ENCODE measurements at regions not wholly inside any gene's neighbourhood (a gene's known extent, or its start where the extent isn't known, plus 50 kb on each side); places are given as distances from the start of the nearest gene placed in this dataset.

DNA sequence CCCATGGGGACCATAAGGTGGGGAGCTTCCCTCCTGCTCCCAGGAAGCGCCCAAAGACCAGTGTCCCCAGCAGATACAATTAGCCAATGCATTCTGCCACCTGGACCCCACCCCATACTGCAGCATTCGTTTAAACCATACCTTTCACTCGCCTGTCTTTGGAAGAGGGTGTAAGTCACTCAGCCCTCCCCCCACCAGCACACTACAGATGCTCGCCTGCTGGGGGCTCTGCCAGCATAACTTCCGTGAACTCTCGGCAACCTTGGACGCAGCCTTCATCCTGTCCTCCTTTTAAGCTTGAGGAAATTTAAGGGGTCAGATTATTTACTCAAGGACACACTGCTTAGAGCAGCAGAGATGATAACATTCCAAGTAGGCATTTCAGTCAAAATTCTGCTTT, 94.4 kb upstream of the NAA20 start:
- no peaks in the 10 kb centered on the region for H3K9me3 ChIP-seq (ENCODE audit: low read length)
- POLR2A ChIA-PET, result interaction anchor here (1.1 kb wide), 1 partner anchor 42 kb away, joined by 3 read pairs; no protein-coding TSS in a partner anchor
- H3K4me3 ChIP-seq (replicated peaks in 1 of 3; ENCODE audit: insufficient read depth in 1 of 3, low read depth in 2 of 3, low read length in 3 of 3), result no peak overlapping the region
- no peaks in the 10 kb centered on the region for H3K27me3 ChIP-seq (ENCODE audit: control insufficient read depth in 1 of 2, insufficient read depth in 2 of 2, low read length in 2 of 2)
- WGBS (ENCODE audit: low lambda C conversion rate), result 77% methylated on average over 7 of the region's 7 CpGs
- no peak overlapping the region for H2AFZ ChIP-seq (ENCODE audit: low read length)
- CTCF ChIA-PET (ENCODE audit: low intra/inter-chr PET ratio, low total read pairs), result no interaction called here
- H4K20me1 ChIP-seq (ENCODE audit: insufficient read depth, low read length), result no peaks in the 10 kb centered on the region
- ATAC-seq, result no peak
- H3K79me2 ChIP-seq (ENCODE audit: insufficient read depth, low read length), result no peaks in the 10 kb centered on the region
- DNase-seq (ENCODE audit: low spot score), result no peak
- no peak overlapping the region for H3K4me2 ChIP-seq (ENCODE audit: low read depth, low read length)
- H3K36me3 ChIP-seq (replicated peaks in 1 of 2; ENCODE audit: control insufficient read depth in 1 of 2, insufficient read depth in 2 of 2, low read length in 2 of 2), result no peaks in the 10 kb centered on the region
- TF ChIP-seq ZMYM3 (CRISPR knock-in tag; IDR thresholded peaks at IDR 0.05) (no peak), TAF1 (CRISPR knock-in tag; IDR thresholded peaks at IDR 0.05) (no peak), MIER2 (CRISPR knock-in tag; IDR thresholded peaks at IDR 0.05) (no peak), AHR (CRISPR knock-in tag; IDR thresholded peaks at IDR 0.05) (no peak), NFE2L1 (CRISPR knock-in tag; IDR thresholded peaks at IDR 0.05; ENCODE audit: borderline replicate concordance) (0 out of 2 replicates have a peak, but pooled peaks have one; percentile 42), ZNF20 (CRISPR knock-in tag; IDR thresholded peaks at IDR 0.05) (no peak), ZNF530 (CRISPR knock-in tag; IDR thresholded peaks at IDR 0.05; ENCODE audit: low read depth) (no peak)
- in situ Hi-C loops (cut with HindIII; ENCODE audit: extremely low pct_ligation_motif_present, low pct_unique_long_range_greater_than_20kb) (no loop called here), intact Hi-C loops (cut with micrococcal nuclease; ENCODE audit: unreplicated experiment) (no loop called here)
- no peak overlapping the region for H3K9ac ChIP-seq (ENCODE audit: insufficient read depth, low read depth, low read length)
- no peak overlapping the region for H3K27ac ChIP-seq (ENCODE audit: extremely low read length, insufficient read depth, low read length)
- no TSS peak for BruUV-seq (replicated peaks)
- FAIRE-seq, result no peak
- peaks cover 42% of the 10 kb centered on the region for H3K4me1 ChIP-seq (ENCODE audit: insufficient read depth, low read length)

DNA sequence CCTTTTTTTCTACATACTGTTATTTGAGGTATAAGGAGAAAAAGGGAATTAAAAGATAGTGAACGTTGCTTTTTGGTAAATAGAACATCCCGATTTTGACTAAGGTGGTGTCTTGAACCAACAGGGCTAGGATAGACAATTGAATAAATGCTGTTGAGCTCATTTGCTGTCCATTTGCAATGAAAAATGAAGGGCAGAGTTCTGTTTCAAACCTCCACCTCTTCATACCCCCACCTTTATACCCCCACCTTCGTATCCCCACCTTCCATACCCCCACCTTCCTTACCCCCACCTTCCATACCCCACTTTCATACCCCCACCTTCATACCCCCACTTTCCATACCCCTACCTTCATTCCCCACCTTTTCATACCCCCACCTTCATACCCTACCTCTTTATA, 93.4 kb upstream of the NAA20 start:
- CTCF ChIA-PET (ENCODE audit: low intra/inter-chr PET ratio, low total read pairs), result no interaction called here
- no peaks in the 10 kb centered on the region for H3K36me3 ChIP-seq (replicated peaks in 1 of 2; ENCODE audit: control insufficient read depth in 1 of 2, insufficient read depth in 2 of 2, low read length in 2 of 2)
- intact Hi-C loops (cut with micrococcal nuclease; ENCODE audit: unreplicated experiment), result no loop called here
- TF ChIP-seq ZNF839 (CRISPR knock-in tag; IDR thresholded peaks at IDR 0.05; ENCODE audit: borderline replicate concordance) (no peak), PCBP2 (optimal IDR thresholded peaks at IDR 0.05; ENCODE audit: low read depth, low read length, poor library complexity, severe bottlenecking) (peak; percentile 74), HNF4G (IDR thresholded peaks at IDR 0.05; ENCODE audit: borderline replicate concordance, low read depth, low read length) (no peak), HNF4G (CRISPR knock-in tag; IDR thresholded peaks at IDR 0.05; ENCODE audit: borderline replicate concordance, low read depth) (no peak), ZNF354B (CRISPR knock-in tag; IDR thresholded peaks at IDR 0.05) (no peak), ZBTB1 (CRISPR knock-in tag; IDR thresholded peaks at IDR 0.05; ENCODE audit: borderline replicate concordance) (no peak), MLLT10 (CRISPR knock-in tag; IDR thresholded peaks at IDR 0.05) (no peak)
- TF ChIP-seq, protein P1, sequence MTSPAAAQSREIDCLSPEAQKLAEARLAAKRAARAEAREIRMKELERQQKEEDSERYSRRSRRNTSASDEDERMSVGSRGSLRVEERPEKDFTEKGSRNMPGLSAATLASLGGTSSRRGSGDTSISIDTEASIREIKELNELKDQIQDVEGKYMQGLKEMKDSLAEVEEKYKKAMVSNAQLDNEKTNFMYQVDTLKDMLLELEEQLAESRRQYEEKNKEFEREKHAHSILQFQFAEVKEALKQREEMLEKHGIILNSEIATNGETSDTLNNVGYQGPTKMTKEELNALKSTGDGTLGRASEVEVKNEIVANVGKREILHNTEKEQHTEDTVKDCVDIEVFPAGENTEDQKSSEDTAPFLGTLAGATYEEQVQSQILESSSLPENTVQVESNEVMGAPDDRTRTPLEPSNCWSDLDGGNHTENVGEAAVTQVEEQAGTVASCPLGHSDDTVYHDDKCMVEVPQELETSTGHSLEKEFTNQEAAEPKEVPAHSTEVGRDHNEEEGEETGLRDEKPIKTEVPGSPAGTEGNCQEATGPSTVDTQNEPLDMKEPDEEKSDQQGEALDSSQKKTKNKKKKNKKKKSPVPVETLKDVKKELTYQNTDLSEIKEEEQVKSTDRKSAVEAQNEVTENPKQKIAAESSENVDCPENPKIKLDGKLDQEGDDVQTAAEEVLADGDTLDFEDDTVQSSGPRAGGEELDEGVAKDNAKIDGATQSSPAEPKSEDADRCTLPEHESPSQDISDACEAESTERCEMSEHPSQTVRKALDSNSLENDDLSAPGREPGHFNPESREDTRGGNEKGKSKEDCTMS (CRISPR knock-in tag; conservative IDR thresholded peaks at IDR 0.05), result no peak
- TF ChIP-seq, protein P2, sequence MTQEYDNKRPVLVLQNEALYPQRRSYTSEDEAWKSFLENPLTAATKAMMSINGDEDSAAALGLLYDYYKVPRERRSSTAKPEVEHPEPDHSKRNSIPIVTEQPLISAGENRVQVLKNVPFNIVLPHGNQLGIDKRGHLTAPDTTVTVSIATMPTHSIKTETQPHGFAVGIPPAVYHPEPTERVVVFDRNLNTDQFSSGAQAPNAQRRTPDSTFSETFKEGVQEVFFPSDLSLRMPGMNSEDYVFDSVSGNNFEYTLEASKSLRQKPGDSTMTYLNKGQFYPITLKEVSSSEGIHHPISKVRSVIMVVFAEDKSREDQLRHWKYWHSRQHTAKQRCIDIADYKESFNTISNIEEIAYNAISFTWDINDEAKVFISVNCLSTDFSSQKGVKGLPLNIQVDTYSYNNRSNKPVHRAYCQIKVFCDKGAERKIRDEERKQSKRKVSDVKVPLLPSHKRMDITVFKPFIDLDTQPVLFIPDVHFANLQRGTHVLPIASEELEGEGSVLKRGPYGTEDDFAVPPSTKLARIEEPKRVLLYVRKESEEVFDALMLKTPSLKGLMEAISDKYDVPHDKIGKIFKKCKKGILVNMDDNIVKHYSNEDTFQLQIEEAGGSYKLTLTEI (CRISPR knock-in tag; conservative IDR thresholded peaks at IDR 0.05), result no peak

More for the DNA sequence above, 93.4 kb upstream of the NAA20 start:
- Histone ChIP-seq H3K4me3 (replicated peaks in 1 of 3; ENCODE audit: insufficient read depth in 1 of 3, low read depth in 2 of 3, low read length in 3 of 3) (no peak overlapping the region), H3K9ac (ENCODE audit: insufficient read depth, low read depth, low read length) (no peak overlapping the region), H3K27ac (ENCODE audit: extremely low read length, insufficient read depth, low read length) (no peak overlapping the region), H3K9me3 (ENCODE audit: low read length) (no peaks in the 10 kb centered on the region), H4K20me1 (ENCODE audit: insufficient read depth, low read length) (no peaks in the 10 kb centered on the region), H3K4me2 (ENCODE audit: low read depth, low read length) (no peak overlapping the region), H3K79me2 (ENCODE audit: insufficient read depth, low read length) (no peaks in the 10 kb centered on the region), H3K4me1 (ENCODE audit: insufficient read depth, low read length) (peaks cover 32% of the 10 kb centered on the region), H2AFZ (ENCODE audit: low read length) (no peak overlapping the region), H3K27me3 (ENCODE audit: control insufficient read depth in 1 of 2, insufficient read depth in 2 of 2, low read length in 2 of 2) (no peaks in the 10 kb centered on the region)
- no peak for DNase-seq (ENCODE audit: low spot score)
- POLR2A ChIA-PET, result no interaction called here
- no peak for ATAC-seq
- 45% methylated on average over 3 of the region's 3 CpGs for WGBS (ENCODE audit: low lambda C conversion rate)
- no peak for FAIRE-seq
- in situ Hi-C loops (cut with HindIII; ENCODE audit: extremely low pct_ligation_motif_present, low pct_unique_long_range_greater_than_20kb), result no loop called here
- BruUV-seq (replicated peaks), result no TSS peak

Measured in HepG2 (cell line).